ENCODE measurements at regions not wholly inside any gene's neighbourhood (a gene's known extent, or its start where the extent isn't known, plus 50 kb on each side); places are given as distances from the start of the nearest gene placed in this dataset.
A peak's percentile ranks its signal among the peaks of the same experiment; 100 is the strongest.

DNA sequence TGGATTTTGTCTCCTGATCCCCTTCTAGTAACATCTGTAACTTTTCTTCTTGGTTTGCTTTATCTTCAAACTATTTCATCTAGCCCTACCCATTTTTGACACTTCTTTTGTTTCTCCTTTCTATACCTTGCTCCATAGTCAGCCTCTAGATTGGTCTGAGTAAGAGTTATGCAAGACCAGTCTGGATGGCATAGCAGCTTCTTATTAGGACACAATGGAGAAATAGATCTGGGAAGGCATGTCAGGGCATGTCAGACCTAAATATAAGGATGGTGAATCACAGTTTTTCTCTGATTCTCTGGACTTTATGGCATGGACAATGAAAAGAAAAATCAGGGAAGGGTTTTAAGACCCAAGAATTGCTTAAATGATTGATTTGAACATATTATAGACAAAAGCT is 452.5 kb downstream of the RAP2B start:
- no peak overlapping the region for H3K9ac ChIP-seq (ENCODE audit: low read length)
- H3K4me1 ChIP-seq (ENCODE audit: control insufficient read depth in 1 of 2, insufficient read depth in 2 of 2, low read length in 2 of 2): peaks cover 0 to 6% of the 10 kb centered on the region in 2 experiments; a peak in 2 of 4 replicates
- no peaks in the 10 kb centered on the region for H3K9me2 ChIP-seq (ENCODE audit: insufficient read depth)
- ChIA-PET POLR2A (no interaction called here), RAD21 (ENCODE audit: low non-redundant PET in 1 of 2, low total read pairs in 2 of 2, uncharacterized antibody in 2 of 2, unreplicated experiment in 2 of 2) (no interaction called here), CTCF (no interaction called here)
- no peaks in the 10 kb centered on the region; the same call in 1 of the 2 replicates for H4K20me1 ChIP-seq (ENCODE audit: insufficient read depth)
- intact Hi-C loops (cut with micrococcal nuclease): no loop called here
- TF ChIP-seq ZFX (IDR thresholded peaks at IDR 0.05) (no peak), CEBPB (IDR thresholded peaks at IDR 0.05; ENCODE audit: low read depth) (peak; percentile 73), EZH2 (IDR thresholded peaks at IDR 0.05) (no peak)
- DNase-seq (ENCODE audit: low read depth, low spot score) (peak; percentile 4), ATAC-seq (peak; percentile 44; the same call in 1 of the 2 replicates)
- peak overlapping the region; percentile 42 for H2AFZ ChIP-seq (ENCODE audit: low read depth, low read length, poor library complexity, severe bottlenecking)
- no peak overlapping the region for H3K27ac ChIP-seq (ENCODE audit: low read depth, low read length)
- peak overlapping the region; percentile 6; the same call in 1 of the 2 replicates for H3K4me2 ChIP-seq (ENCODE audit: low read length)
- H3K9me3 ChIP-seq (ENCODE audit: control insufficient read depth in 1 of 2, insufficient read depth in 1 of 2, low read depth in 1 of 2, low read length in 2 of 2): no peaks in the 10 kb centered on the region
- BruUV-seq (replicated peaks): no TSS peak
- no peaks in the 10 kb centered on the region for H3K27me3 ChIP-seq (ENCODE audit: insufficient read depth, low read length)
- no peaks in the 10 kb centered on the region for H3K79me2 ChIP-seq (ENCODE audit: insufficient read depth, low read length)
- no peak overlapping the region for H3K4me3 ChIP-seq (replicated peaks in 1 of 2; ENCODE audit: low read depth in 1 of 2, low read length in 2 of 2)
- H3K36me3 ChIP-seq (ENCODE audit: control insufficient read depth in 1 of 2, insufficient read depth in 2 of 2, low read length in 2 of 2): no peaks in the 10 kb centered on the region

DNA sequence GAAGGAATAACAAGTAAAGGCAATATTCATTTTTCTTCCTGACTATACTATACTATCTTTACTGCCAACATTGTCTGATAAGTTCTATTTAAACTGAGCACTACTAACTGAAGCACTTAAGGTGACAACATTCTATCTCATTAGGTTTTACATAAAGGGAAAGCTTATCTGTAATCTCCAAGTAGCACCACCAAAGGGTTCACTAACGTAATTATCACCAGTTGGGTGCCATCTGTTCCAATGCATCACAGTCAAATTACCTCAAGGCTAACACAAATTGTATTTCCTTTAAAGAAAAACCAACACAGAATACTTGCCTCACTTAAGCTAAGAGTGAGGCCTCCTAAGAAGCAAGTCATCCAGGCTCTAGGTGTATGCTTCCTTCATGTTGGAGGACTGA is 453.8 kb downstream of the RAP2B start:
- H3K4me1 ChIP-seq (ENCODE audit: control insufficient read depth in 1 of 2, insufficient read depth in 2 of 2, low read length in 2 of 2): peaks cover 0 to 6% of the 10 kb centered on the region in 2 experiments; a peak in 2 of 4 replicates
- no peaks in the 10 kb centered on the region for H3K27me3 ChIP-seq (ENCODE audit: insufficient read depth, low read length)
- H3K9me2 ChIP-seq (ENCODE audit: insufficient read depth): no peaks in the 10 kb centered on the region
- H3K36me3 ChIP-seq (ENCODE audit: control insufficient read depth in 1 of 2, insufficient read depth in 2 of 2, low read length in 2 of 2): no peaks in the 10 kb centered on the region
- DNase-seq (ENCODE audit: low read depth, low spot score): no peak
- H3K9me3 ChIP-seq (ENCODE audit: control insufficient read depth in 1 of 2, insufficient read depth in 1 of 2, low read depth in 1 of 2, low read length in 2 of 2): no peaks in the 10 kb centered on the region
- H4K20me1 ChIP-seq (ENCODE audit: insufficient read depth): no peaks in the 10 kb centered on the region
- no peaks in the 10 kb centered on the region for H3K79me2 ChIP-seq (ENCODE audit: insufficient read depth, low read length)
- no peak overlapping the region for H3K4me3 ChIP-seq (replicated peaks in 1 of 2; ENCODE audit: low read depth in 1 of 2, low read length in 2 of 2)
- intact Hi-C loops (cut with micrococcal nuclease): no loop called here
- ChIA-PET RAD21 (ENCODE audit: low non-redundant PET in 1 of 2, low total read pairs in 2 of 2, uncharacterized antibody in 2 of 2, unreplicated experiment in 2 of 2) (no interaction called here), POLR2A (no interaction called here), CTCF (no interaction called here)
- no peak overlapping the region for H3K27ac ChIP-seq (ENCODE audit: low read depth, low read length)
- H3K9ac ChIP-seq (ENCODE audit: low read length): no peak overlapping the region
- BruUV-seq (replicated peaks): no TSS peak
- no peak overlapping the region for H3K4me2 ChIP-seq (ENCODE audit: low read length)
- H2AFZ ChIP-seq (ENCODE audit: low read depth, low read length, poor library complexity, severe bottlenecking): no peak overlapping the region
- ATAC-seq: no peak
- TF ChIP-seq YY1 (IDR thresholded peaks at IDR 0.05; ENCODE audit: extremely low read depth, insufficient replicate concordance, low read depth, low read length) (no peak), SP1 (IDR thresholded peaks at IDR 0.05; ENCODE audit: low read depth) (no peak), EZH2 (IDR thresholded peaks at IDR 0.05) (no peak), TCF7L2 (IDR thresholded peaks at IDR 0.05; ENCODE audit: borderline replicate concordance, extremely low read depth, insufficient read depth, insufficient read length) (no peak), REST (IDR thresholded peaks at IDR 0.05; ENCODE audit: low read depth) (no peak), CBX3 (IDR thresholded peaks at IDR 0.05; ENCODE audit: low read depth) (no peak), FOSL1 (IDR thresholded peaks at IDR 0.05; ENCODE audit: low read depth) (no peak), MAX (IDR thresholded peaks at IDR 0.05) (no peak), JUND (IDR thresholded peaks at IDR 0.05) (no peak), SRF (IDR thresholded peaks at IDR 0.05; ENCODE audit: low read depth) (no peak)
- TF ChIP-seq, protein P1, sequence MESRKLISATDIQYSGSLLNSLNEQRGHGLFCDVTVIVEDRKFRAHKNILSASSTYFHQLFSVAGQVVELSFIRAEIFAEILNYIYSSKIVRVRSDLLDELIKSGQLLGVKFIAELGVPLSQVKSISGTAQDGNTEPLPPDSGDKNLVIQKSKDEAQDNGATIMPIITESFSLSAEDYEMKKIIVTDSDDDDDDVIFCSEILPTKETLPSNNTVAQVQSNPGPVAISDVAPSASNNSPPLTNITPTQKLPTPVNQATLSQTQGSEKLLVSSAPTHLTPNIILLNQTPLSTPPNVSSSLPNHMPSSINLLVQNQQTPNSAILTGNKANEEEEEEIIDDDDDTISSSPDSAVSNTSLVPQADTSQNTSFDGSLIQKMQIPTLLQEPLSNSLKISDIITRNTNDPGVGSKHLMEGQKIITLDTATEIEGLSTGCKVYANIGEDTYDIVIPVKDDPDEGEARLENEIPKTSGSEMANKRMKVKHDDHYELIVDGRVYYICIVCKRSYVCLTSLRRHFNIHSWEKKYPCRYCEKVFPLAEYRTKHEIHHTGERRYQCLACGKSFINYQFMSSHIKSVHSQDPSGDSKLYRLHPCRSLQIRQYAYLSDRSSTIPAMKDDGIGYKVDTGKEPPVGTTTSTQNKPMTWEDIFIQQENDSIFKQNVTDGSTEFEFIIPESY (IDR thresholded peaks at IDR 0.05; ENCODE audit: extremely low read depth, insufficient replicate concordance, low read length): no peak
- TF ChIP-seq, protein P2, sequence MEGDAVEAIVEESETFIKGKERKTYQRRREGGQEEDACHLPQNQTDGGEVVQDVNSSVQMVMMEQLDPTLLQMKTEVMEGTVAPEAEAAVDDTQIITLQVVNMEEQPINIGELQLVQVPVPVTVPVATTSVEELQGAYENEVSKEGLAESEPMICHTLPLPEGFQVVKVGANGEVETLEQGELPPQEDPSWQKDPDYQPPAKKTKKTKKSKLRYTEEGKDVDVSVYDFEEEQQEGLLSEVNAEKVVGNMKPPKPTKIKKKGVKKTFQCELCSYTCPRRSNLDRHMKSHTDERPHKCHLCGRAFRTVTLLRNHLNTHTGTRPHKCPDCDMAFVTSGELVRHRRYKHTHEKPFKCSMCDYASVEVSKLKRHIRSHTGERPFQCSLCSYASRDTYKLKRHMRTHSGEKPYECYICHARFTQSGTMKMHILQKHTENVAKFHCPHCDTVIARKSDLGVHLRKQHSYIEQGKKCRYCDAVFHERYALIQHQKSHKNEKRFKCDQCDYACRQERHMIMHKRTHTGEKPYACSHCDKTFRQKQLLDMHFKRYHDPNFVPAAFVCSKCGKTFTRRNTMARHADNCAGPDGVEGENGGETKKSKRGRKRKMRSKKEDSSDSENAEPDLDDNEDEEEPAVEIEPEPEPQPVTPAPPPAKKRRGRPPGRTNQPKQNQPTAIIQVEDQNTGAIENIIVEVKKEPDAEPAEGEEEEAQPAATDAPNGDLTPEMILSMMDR (IDR thresholded peaks at IDR 0.05 in 2 of 3, conservative IDR thresholded peaks at IDR 0.05 in 1 of 3; ENCODE audit: borderline replicate concordance in 1 of 3, insufficient read depth in 1 of 3, low read depth in 2 of 3, low read length in 2 of 3): no peak

Data from HCT116 (cell line).